PFSK-1 (cell line): ENCODE measurements at regions not wholly inside any gene's neighbourhood (a gene's known extent, or its start where the extent isn't known, plus 50 kb on each side); places are given as distances from the start of the nearest gene placed in this dataset.

Source experiments
- FOXP2 ChIP-seq: optimal IDR thresholded peaks from 2 replicates; pipeline ENCODE3; 2011; ENCODE audit warnings: borderline replicate concordance, control low read depth, inconsistent platforms; ENCODE audit not compliant: insufficient read depth; ENCODE audit errors: extremely low read length, extremely low read depth
- POLR2AphosphoS5 ChIP-seq: IDR thresholded peaks from 2 replicates; pipeline ENCODE4 v1.6.1; 2012; ENCODE audit warnings: low read depth, mild to moderate bottlenecking, control low read depth, low read length, moderate library complexity
- SIN3A ChIP-seq: IDR thresholded peaks from 2 replicates; pipeline ENCODE4 v1.6.1; 2012; ENCODE audit warnings: mild to moderate bottlenecking, low read length, moderate library complexity, borderline replicate concordance; ENCODE audit not compliant: insufficient read depth
- TAF1 ChIP-seq: IDR thresholded peaks from 2 replicates; pipeline ENCODE4 v1.6.1; 2012; ENCODE audit warnings: low read length, control low read depth, borderline replicate concordance; ENCODE audit not compliant: insufficient read depth
- TF ChIP-seq, protein P1 (sequence below), 2 experiments: IDR thresholded peaks; 2 replicates each; pipeline versions ENCODE4 v1.6.1 to v1.8.0; 2011 to 2012; ENCODE audit warnings: low read depth in 2 of 2, low read length in 2 of 2, control low read depth in 1 of 2, inconsistent platforms in 1 of 2, mild to moderate bottlenecking in 1 of 2, moderate library complexity in 1 of 2; ENCODE audit not compliant: insufficient read depth in 1 of 2

DNA sequence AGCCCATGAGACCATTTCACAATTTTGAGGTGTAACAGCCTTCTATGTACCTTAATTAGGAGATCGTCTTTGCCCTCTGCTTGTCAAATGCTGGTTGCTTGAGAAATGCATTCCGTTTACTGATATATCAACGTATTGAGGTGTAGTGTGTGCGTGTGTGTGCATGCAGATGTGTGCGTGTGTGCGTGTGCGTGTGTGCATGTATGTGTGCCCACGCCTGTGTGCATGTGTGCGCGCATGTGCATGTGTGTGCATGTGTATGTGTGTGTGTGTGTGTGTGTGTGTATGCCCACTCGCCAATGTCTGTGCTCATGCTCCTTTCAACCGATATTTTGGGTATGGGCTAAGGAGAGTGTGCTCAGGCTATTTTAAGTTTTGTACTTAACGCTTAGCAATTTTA is 81.5 kb upstream of the ZFHX3 start:
- TF ChIP-seq, protein P1, sequence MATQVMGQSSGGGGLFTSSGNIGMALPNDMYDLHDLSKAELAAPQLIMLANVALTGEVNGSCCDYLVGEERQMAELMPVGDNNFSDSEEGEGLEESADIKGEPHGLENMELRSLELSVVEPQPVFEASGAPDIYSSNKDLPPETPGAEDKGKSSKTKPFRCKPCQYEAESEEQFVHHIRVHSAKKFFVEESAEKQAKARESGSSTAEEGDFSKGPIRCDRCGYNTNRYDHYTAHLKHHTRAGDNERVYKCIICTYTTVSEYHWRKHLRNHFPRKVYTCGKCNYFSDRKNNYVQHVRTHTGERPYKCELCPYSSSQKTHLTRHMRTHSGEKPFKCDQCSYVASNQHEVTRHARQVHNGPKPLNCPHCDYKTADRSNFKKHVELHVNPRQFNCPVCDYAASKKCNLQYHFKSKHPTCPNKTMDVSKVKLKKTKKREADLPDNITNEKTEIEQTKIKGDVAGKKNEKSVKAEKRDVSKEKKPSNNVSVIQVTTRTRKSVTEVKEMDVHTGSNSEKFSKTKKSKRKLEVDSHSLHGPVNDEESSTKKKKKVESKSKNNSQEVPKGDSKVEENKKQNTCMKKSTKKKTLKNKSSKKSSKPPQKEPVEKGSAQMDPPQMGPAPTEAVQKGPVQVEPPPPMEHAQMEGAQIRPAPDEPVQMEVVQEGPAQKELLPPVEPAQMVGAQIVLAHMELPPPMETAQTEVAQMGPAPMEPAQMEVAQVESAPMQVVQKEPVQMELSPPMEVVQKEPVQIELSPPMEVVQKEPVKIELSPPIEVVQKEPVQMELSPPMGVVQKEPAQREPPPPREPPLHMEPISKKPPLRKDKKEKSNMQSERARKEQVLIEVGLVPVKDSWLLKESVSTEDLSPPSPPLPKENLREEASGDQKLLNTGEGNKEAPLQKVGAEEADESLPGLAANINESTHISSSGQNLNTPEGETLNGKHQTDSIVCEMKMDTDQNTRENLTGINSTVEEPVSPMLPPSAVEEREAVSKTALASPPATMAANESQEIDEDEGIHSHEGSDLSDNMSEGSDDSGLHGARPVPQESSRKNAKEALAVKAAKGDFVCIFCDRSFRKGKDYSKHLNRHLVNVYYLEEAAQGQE (IDR thresholded peaks at IDR 0.05; ENCODE audit: insufficient read depth in 1 of 2, low read depth in 2 of 2, low read length in 2 of 2): no peak
- TF ChIP-seq TAF1: no peak
- TF ChIP-seq FOXP2: no peak
- TF ChIP-seq POLR2AphosphoS5: no peak
- TF ChIP-seq SIN3A: no peak

DNA sequence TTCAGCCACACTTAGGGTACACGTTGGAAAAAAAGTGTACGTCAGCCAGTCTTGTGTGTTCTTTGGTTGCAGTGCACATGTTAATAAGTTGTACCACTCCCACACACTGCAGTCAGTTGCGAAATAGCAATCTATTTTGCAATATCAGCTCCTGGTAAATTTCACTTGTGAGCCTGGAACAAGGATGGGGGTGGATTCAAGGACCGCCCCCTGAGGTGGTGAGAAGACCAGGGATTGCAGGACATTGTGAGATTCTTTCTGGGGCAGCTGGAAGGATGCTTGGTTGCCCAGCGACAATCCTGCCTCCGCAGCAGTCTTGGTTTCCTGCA is 78.6 kb upstream of the ZFHX3 start:
- TF ChIP-seq SIN3A: no peak
- TF ChIP-seq TAF1: no peak
- TF ChIP-seq, protein P1 (IDR thresholded peaks at IDR 0.05; ENCODE audit: insufficient read depth in 1 of 2, low read depth in 2 of 2, low read length in 2 of 2): no peak
- no peak for TF ChIP-seq FOXP2
- TF ChIP-seq POLR2AphosphoS5: no peak

DNA sequence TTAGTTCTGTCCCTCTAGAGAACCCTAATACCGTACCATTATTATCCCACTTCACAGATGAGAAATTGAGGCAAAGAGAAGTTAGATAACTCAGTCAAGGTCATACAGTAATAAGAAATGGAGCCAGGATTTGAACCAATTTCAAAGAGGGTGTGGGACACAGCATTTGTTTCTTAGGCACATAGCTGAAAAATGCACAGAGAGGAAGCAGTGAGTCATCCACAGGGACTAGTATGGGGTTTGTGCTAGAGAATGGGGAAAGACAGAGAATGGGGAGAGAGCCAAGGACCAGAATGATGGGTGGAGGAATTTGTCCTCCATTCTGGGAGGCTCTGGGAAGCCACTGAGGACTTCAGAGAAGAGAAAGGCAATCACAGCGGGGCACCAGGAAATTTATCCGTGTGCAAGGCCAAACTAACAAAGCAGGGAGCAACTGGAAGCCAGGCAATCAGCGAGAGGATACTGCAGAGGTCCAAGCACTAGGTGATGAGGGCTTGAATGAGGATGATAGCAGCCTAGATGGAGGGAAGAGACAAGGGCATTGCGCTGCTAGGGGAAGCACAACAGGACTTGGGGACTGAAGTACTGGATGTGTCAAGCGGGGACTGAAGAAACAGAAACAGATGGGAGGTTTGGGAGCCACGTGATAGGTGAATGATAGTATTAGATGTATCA is 78.1 kb upstream of the ZFHX3 start:
- TF ChIP-seq TAF1 (no peak), POLR2AphosphoS5 (no peak), FOXP2 (no peak), SIN3A (no peak)
- TF ChIP-seq, protein P1 (IDR thresholded peaks at IDR 0.05; ENCODE audit: insufficient read depth in 1 of 2, low read depth in 2 of 2, low read length in 2 of 2): no peak

DNA sequence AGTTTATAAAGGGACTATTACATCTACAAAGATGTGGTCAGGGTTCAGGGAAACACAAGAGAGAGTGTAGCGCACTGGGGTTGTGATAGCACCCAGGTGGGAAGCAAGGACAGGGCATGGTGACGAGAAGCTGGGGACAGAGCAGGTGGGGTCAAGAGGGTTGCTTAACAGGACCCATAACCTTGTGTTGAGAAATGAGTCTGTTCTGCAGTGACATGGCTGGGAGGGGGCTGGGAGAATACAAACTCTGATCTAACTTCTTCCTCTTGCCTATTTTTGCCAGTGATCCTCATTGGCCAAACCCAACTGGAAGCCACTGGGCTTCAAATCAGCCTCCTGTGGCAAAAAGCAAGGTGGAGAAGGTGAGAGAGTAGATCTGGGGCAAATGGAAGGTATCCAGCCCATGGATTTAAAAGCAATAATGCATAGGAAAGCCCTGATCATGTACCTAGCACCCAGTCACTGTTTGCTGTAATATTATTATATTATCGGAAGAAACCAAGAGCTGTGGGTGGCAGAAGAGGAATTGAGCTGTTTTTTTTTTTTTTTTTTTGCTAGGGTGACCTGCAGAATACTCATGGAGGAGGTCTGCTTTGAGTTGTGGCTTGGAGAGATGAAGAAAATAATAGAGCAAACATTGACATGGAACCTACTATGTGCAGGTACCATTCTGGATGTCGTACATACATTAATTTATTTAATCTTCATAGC is 76.9 kb upstream of the ZFHX3 start:
- TF ChIP-seq FOXP2 (no peak), SIN3A (no peak), TAF1 (no peak), POLR2AphosphoS5 (no peak)
- TF ChIP-seq, protein P1 (IDR thresholded peaks at IDR 0.05; ENCODE audit: insufficient read depth in 1 of 2, low read depth in 2 of 2, low read length in 2 of 2): no peak
